Activated T-cell treated with anti-CD3 and anti-CD28 coated beads, Interleukin-2, amount 50 U/mL, for 48 hours (primary cell): ENCODE measurements at regions not wholly inside any gene's neighbourhood (a gene's known extent, or its start where the extent isn't known, plus 50 kb on each side); places are given as distances from the start of the nearest gene placed in this dataset.
"Not testable (repeated sequence)": the region's sequence is repeated elsewhere in the genome, so short reads cannot be mapped to it uniquely, and the experiment has no call there.

Experiments used
- DNase-seq, 2 experiments: peaks; one replicate each; pipeline ENCODE4 v3.0.0-alpha.2; 2020

DNA sequence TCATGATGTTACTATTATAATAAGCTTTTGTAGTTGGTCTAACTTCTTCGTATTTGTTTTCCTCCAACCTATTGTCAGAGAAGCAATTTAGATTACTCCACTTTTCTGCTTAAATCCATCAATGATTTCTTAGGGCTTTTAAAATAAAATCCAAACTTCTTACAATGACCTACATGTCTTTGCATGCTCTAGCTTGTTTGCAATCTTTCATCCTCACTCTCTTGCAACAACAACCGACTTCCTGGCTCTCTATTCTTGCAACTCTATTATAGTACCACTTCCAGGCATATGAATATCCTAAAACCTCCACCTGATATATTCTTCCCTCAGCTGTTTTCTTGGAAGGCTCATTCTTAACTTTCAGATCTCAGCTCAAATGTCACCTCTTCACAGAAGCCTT, 1288.7 kb downstream of the PLA2G4A start:
- no peak for DNase-seq

DNA sequence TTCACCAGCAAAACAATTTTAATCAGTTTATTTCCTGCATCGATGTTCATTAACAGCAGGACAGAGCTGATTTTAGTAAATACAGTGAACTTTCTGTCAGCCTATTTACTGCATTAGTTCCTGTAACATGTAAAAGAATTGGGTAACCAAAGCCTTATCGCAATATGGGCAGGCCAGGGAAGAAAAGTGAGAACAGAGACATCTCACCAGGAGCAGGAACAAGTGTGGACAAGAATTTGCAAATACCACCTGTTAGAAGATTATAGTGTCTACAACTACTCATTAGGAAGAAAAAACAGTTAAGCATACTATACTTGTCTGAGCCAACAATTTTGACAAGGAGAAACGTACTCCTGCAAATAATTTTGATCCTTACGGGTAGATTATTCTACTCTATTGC, 1293.9 kb downstream of the PLA2G4A start:
- no peak for DNase-seq

DNA sequence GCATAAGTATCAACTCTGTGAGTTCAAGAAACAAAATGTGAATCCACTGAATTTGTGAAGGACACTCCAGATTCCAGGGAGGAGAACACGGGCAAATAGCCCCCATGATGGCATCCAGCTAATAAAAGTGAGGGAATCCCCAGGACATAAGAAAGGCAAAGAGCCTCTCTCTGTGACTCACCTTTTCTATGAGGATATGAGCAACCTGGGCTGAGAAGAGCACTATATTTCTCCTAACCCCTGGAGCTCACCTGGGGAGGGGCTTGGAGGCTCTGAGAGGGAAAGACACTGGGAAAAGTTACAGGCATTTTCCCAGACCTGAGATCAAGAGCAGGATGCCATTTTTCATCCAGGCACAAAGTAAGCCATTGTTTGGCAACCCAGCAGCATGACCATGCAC, 1298.8 kb downstream of the PLA2G4A start:
- no peak for DNase-seq

DNA sequence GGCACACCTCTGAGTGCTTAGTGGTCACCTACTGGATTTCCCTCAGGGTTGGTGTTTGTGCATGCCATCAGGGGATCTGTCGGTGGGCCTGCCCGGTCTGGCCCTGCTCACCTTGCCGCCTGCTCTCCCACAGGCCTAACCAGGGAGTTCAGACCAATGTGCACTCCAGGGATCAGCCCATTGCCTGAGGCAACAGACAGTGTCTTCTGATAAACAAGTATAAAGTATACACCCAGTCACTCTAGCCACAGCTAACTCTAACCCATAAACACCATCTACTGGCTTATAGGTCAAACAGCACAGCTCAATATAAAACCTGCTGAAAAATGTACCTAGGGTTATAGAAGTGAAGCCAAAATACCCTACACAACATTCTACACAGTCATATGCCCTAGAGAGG, 1300.0 kb downstream of the PLA2G4A start:
- no peak for DNase-seq

DNA sequence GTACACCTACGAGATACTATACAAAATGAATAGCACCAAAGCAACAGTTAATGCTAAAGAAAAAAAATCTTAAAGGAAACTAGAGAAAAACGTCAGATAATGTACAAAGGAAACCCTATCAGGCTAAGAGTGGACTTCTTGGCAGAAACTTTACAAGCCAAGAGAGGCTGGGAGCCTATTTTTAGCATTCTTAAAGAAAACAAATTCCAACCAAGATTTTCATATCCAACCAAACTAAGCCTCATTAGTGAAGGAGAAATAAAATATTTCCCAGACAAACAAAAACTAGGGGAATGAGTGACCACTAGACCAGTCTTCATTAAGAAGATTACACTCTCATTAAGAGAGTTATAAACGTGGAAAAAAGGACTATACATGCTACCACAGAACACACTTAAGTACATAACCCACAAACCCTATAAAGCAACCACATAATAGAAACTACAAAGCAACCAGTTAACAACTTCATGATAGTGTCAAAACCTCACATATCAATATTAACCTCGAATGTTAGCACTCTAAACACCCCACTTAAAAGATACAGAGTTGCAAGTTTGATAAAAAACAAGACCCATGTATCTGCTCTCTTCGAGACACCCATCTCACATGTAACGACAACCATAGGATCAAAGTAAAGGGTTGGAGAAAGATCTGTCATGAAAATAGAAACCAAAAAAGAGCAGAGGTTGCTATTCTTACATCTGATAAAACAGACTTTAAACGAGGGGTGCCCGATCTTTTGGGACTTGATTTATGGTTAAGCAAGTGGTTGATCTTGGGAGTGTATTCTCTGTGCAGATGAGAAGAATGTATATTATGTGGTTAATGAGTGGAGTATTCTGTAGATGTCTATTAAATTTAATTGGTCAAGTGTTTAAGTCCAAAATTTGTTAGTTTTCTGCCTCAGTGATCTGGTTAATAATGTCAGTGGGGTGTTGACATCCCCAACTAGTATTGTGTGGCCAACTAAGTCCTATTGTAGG, 1301.4 kb downstream of the PLA2G4A start:
- no peak for DNase-seq

DNA sequence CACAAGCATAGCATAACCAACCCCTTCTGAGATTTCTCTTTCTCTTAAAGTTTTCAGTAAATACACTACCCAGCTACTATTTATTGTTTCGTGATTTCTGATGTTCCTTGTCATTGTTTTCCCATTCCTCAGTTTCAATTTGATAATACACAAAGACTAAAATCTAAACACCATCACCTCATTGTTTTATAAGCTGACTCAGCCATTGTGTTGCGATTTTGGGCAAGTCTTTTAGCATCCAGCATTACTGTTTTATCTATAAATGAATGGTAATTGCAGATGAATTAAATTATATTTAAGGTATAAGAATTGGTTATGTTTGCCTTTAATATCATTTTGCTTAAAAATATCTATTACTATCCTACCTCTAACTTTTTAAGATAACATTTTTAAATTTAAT, 1308.5 kb downstream of the PLA2G4A start:
- DNase-seq, result no peak

DNA sequence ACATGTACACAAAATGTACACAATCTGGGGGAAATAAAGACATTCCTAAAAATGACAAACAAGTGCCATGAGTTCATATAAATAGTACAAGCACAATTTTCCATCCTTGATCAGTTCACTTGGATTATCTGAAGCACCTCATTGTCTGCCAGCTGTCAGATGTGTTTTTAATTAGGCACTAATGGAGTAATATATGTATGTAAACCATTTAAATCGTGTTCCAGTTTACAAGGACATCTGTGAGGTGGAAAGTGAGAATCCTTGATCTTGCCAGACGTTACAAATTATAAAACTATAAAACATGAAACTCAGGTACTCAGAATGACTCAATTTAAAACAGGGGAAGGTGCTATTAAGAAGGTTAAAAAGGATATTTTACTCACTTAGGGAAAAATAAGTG, 1312.2 kb downstream of the PLA2G4A start:
- no peak for DNase-seq

DNA sequence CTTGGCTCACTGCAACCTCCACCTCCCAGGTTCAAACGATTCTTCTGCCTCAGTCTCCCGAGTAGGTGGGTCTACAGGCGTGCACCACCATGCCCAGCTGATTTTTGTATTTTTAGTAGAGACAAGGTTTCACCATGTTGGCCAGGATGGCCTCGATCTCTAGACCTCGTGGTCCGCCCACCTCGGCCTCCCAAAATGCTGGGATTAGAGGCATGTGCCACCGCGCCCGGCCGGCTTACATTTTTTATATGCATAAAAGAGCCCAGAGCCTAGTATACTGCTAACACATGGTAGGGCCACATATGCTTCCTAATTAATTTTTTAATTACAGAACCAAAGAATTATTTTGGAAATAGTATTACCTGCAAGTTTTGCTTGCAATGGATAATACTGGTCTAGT, 1325.4 kb downstream of the PLA2G4A start:
- no peak for DNase-seq

DNA sequence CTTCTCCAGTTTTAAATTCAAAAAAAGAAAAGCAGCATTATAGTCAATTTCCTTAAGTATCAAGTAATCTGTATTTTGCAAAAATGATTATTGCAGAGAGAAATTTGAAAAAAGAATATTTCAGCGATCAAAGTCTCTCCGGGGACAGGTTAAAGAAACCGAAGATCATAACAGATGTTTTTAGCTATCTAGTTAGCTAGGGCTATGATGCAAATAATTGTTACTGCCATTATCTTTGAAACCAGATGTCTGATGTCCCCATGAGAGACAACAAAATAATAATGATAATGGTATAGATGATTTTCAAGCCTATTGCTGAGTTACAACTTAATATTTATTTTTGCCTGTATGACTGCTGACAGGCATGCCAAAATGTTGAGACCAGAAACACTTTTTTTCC, 1326.0 kb downstream of the PLA2G4A start:
- DNase-seq, result no peak

DNA sequence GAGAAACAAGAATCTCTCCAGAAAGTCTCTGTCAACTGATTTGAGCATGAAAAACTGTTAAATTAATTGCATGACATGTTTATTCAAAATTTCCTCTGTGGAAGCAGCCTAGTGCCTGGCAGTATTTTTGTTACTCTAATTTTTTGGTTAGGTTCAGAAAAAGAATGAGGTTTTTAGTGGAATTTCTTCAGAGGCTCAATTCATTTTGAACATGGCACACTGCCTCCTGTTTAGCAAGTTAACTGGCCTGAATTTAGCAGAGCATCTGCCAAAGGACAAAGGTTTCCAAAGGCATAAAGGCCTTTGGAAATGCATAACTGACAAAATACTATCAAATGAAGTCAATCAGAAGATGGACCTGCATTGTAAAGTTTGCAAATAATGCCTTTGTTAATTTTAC, 1326.5 kb downstream of the PLA2G4A start:
- DNase-seq, result no peak

DNA sequence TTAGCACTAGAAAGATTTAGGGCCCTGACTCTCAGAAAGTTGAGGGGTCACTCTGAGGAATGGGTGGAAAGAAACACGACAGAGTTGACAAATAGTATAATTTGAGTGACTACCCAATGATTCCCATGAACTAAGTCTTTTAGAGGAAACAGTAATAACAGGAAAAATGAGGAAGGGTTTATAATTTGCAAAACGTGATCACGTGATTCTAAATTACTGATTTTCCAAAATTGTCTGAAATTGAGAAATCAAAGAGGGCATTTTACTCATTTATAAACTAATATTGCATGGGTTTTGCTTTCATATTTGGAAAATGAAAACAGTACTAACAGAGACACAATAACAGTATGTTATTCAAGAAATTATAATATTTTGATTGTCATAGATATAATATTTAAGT, 1335.7 kb downstream of the PLA2G4A start:
- DNase-seq, result no peak

DNA sequence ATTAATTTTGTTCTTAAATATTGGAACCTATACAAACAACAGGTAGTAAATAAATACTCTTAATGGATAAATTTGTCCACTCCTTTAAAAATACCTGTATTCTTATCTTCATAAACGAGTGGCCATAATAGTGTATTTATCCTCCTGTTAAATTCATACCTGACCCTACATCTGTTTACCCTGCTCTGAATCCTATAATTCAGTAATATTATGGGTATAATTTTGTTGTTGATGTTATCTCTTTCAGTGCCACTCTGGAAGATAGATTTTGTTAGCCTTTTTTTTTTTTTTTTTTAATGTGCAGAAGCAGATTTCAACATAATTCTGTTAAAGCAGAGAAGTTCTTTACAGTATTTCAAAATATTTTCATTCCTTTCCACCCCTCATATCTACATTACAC, 1337.9 kb downstream of the PLA2G4A start:
- no peak for DNase-seq

DNA sequence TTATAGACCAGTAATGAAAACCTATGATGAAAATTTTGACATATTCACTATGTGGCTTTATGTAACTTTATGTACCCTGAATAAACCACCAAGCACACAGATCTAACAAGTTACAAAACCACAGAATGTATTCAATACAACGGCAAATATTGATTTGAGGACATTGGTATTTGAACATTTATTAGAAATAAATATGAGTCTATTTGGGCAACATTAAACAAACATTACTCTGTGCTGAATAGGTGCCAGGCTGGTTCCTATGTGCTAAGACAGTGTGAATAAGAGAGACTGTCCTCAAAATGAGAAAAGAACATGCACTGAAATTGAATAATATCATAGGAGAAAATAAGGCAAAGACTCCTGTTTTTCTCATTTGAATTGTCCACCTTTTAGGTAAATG, 1341.2 kb downstream of the PLA2G4A start:
- DNase-seq, result no peak

DNA sequence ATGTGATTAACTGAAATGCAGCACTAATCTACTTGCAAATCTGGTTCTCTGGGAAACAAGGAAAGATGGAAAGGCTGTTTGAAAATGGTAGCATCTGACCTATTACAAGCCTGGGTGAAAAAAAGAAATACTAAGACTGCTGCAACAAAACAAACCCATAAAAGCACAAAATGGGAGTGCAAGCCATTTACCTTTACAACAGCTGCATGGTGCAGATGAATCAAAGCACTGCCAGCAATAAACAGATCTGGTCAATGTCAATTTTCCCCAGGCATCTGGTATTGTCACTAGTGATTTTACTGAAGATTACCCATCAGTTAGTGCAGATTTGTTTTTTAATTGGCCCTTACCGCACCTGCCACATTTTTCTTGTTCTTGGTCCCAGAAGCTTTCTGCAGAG, 1341.7 kb downstream of the PLA2G4A start:
- no peak for DNase-seq

DNA sequence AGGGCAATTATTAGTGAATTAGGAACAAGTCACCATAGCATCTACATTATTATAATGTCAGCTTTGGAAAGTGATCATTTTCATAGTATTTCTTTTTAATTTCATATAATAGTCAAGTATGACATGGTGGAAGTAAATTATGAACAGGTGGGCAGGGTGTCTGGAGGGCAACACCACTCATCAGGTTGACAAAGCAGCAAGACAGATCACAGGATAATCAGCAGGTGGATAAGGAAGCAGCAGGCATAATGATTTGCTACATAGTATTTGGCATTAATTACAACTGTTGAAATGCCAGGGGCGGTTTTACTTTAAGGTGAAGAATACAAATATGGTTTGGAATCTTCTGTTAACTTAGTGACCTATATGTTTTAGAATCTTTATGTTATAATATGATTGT, 1342.2 kb downstream of the PLA2G4A start:
- no peak for DNase-seq

DNA sequence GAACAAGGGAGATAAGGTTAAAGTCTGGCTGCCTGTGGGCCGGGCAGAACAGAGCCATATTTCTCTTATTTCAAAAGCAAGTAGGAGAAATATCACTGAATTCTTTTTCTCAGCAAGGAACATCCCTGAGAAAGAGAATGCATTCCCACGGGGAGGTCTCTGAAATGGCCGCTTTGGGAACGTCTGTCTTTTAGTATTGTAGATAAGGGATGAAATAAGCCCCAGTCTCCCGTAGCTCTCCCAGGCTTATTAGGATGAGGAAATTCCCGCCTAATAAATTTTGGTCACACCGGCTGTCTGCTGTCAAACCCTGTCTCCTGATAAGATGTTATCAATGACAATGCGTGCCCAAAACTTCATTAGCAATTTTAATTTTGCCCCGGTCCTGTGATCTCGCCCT, 1353.3 kb downstream of the PLA2G4A start:
- DNase-seq, result not testable (repeated sequence)

DNA sequence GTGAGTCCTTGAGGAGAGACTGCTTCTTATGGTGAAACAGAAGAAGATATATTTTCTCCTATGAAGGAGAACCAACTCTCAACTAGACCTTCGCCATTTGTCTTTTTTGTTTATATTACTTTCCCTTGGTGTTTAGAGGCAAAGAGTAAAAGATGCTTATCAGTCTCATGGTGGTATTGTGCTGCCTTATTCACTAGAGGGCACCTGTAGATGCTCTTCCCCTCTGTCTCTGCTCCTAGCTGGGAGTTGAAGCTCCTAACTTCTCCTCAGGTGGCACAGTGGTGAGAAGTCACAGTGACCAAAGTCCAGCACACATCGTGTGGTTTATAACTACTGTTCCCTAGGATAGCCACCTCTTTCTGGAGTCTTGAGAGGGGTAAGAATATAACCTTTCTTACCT, 1359.6 kb downstream of the PLA2G4A start:
- no peak for DNase-seq

DNA sequence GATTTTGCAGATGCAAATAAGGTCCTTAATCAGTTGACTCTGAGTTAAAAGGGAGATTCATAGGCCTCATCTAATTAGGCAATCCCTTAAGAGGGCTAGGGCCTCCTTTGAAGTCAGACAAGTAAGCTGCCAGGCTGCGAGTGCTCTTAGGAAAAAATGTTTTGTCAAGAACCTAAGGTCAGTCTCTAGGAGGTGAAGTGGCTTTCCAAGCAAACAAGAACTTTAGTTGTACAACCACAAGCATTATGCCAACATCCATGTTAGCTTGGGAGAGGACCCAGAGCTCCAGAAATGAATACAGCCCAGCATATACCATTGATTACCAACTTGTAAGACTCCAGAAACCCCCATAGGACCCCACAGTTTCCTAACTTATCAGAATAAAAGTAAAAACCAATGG, 1366.2 kb downstream of the PLA2G4A start:
- no peak for DNase-seq

DNA sequence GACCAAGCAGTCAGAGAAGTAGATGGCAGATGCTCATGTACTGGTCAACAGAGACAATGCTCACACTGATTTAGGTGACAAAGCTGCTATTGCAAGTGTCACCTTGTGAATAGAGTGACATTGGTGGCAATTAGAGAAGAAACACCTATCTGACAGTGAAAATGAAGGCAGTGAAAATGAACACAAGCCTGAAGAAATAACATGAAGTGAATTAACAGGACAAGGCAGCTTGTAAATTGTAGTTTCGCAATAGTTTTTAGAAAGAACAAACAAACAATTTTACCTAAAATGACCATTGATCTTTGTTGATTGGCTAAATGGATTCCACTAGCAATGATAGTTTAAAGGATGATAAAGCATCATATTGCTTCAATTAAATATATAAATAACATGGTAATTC, 1389.5 kb downstream of the PLA2G4A start:
- no peak for DNase-seq

DNA sequence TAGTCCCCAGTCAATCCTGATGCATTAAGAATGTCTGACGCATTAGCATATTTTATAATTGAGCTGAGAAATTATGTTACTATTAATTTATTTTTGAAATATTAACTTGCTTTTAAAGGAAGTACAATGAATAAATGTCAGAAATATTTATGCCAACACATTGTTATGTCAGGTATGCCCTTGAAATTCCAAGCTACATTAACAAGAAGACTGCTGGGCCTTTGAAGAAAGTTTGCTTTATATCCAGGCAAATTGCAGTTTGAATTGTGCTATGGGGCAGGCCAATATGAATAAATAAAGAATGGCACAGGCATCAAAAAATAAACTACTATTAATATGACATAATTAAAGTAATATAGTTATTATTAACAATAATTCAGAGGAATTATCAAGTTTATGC, 1391.3 kb downstream of the PLA2G4A start:
- no peak for DNase-seq

DNA sequence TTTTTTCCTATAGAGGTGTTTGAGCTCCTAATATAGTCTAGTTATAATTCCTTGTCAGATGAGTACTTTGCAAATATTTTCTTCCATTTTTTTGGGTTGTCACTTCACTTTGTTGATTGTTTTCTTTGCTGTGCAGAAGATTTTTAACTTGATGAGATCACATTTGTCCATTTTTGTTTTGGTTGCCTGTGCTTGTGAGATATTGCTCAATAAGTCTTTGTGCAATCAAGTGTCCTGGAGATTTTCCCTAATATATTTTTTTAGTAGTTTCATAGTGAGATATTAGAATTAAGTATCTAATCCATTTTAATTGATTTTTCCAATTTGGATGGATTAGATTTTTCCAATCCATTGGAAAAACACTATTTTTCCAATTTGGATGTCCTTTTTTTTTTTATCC, 1395.5 kb downstream of the PLA2G4A start:
- no peak for DNase-seq

DNA sequence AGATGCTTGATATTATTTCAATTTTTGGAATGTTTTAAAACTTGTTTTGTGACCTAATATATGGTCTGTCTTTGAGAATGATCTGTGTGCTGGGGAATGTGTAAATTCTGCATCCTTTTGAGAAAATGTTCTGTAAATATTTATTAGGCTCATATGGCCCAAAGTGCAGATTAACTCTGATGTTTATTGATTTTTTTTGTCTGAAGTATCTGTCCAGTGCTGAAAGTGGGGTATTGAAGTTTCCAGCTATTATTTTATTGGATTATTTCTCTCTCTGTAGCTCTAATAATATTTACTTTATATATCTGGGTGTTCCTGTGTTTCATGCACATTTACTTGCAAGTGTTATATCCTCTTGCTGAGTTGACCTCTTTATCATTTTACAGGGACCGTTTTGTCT, 1397.2 kb downstream of the PLA2G4A start:
- no peak for DNase-seq

DNA sequence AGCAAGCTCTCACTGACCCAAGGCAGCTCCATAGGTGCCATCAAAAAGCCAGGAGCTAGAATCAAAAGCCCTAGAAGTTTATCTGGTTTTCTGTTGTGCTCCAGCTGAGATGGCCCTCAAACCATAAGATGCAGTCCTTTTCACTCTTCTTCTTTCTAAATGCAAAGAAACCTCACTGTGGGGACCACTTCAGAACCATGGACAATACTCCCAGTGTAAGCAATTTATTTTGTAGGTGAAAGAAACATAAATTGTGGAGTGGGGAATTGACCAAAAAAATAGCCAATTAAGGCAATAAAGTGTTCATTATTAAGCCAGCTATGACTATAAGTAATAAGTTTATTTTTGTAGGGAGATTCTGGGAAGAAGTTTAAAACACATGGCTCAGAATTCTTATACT, 1399.9 kb downstream of the PLA2G4A start:
- no peak for DNase-seq

DNA sequence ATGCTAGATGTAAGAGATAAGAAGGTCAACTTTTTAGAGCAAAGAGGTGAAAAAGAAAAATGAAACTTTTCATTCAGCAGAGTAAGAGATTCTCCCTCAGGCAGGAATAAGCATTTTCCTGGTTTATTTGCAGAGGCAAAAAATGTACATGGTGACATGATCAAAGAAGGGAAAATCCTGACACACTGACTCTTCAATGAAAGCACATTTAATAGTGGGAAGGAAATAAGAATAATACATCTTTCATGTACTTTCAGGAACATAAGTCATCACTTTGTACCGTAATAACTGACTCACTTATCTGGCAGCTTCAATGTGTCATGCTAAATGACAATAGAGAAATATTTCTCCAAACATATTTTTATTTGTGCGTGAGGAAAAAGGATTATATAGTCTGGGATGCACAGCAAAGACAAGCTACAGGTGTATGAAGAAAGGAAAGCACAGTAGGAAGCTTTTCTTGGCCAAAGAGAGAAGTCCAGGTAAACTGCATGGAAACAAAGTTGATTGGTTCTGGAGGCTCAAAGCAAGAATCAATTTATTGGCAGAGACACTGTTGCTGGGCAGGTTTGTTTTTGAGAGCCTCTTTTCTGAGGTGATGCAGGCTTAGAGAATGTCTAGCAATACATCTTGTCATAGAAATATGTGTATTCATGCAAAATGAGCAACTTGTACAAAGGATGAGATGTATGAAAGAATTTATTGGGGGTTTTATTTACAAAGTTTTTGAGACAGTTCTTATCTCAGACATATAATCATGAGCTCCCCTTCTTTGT, 1409.0 kb downstream of the PLA2G4A start:
- DNase-seq, result no peak
